ENCODE measurements at regions not wholly inside any gene's neighbourhood (a gene's known extent, or its start where the extent isn't known, plus 50 kb on each side); places are given as distances from the start of the nearest gene placed in this dataset.

GRCh38 chr3:176463610-176464009, 733.7 kb downstream of the TBL1XR1 start (continued):
- no peak for TF ChIP-seq ZNF512B (CRISPR knock-in tag; IDR thresholded peaks at IDR 0.05; ENCODE audit: borderline replicate concordance)
- TF ChIP-seq GLI4 (CRISPR knock-in tag; IDR thresholded peaks at IDR 0.05; ENCODE audit: borderline replicate concordance), result no peak

- H3K27ac ChIP-seq (ENCODE audit: extremely low read length, insufficient read depth, low read length), result no peak overlapping the region
- BruUV-seq (replicated peaks), result no TSS peak
- CTCF ChIA-PET (ENCODE audit: low intra/inter-chr PET ratio, low total read pairs), result no interaction called here
- ATAC-seq (no peak), DNase-seq (ENCODE audit: low spot score) (no peak), FAIRE-seq (no peak)
- H3K27me3 ChIP-seq (ENCODE audit: control insufficient read depth in 1 of 2, insufficient read depth in 2 of 2, low read length in 2 of 2), result no peaks in the 10 kb centered on the region
- peaks cover 26% of the 10 kb centered on the region for H3K9me3 ChIP-seq (ENCODE audit: low read length)
- H3K79me2 ChIP-seq (ENCODE audit: insufficient read depth, low read length), result no peaks in the 10 kb centered on the region
- no peaks in the 10 kb centered on the region for H3K36me3 ChIP-seq (replicated peaks in 1 of 2; ENCODE audit: control insufficient read depth in 1 of 2, insufficient read depth in 2 of 2, low read length in 2 of 2)
- no peaks in the 10 kb centered on the region for H3K4me1 ChIP-seq (ENCODE audit: insufficient read depth, low read length)
- H2AFZ ChIP-seq (ENCODE audit: low read length), result no peak overlapping the region
- no peak overlapping the region for H3K4me2 ChIP-seq (ENCODE audit: low read depth, low read length)
- WGBS (ENCODE audit: low lambda C conversion rate), result 24% methylated on average over 4 of the region's 4 CpGs
- no peak overlapping the region for H3K9ac ChIP-seq (ENCODE audit: insufficient read depth, low read depth, low read length)
- TF ChIP-seq ZNF569 (CRISPR knock-in tag; IDR thresholded peaks at IDR 0.05; ENCODE audit: borderline replicate concordance), result no peak
- intact Hi-C loops (cut with micrococcal nuclease; ENCODE audit: unreplicated experiment) (no loop called here), in situ Hi-C loops (cut with HindIII; ENCODE audit: extremely low pct_ligation_motif_present, low pct_unique_long_range_greater_than_20kb) (no loop called here)
- no peak overlapping the region for H3K4me3 ChIP-seq (replicated peaks in 1 of 3; ENCODE audit: insufficient read depth in 1 of 3, low read depth in 2 of 3, low read length in 3 of 3)
- H4K20me1 ChIP-seq (ENCODE audit: insufficient read depth, low read length), result no peaks in the 10 kb centered on the region
- POLR2A ChIA-PET, result no interaction called here
Observed at GRCh38 chr3:176447369-176447768, 749.9 kb downstream of the TBL1XR1 start.

GRCh38 chr3:176442326-176442725, 755.0 kb downstream of the TBL1XR1 start:
- DNase-seq (ENCODE audit: low spot score) (no peak), FAIRE-seq (no peak), ATAC-seq (no peak)
- H3K4me3 ChIP-seq (replicated peaks in 1 of 3; ENCODE audit: insufficient read depth in 1 of 3, low read depth in 2 of 3, low read length in 3 of 3), result no peak overlapping the region
- H4K20me1 ChIP-seq (ENCODE audit: insufficient read depth, low read length), result no peaks in the 10 kb centered on the region
- H3K27ac ChIP-seq (ENCODE audit: extremely low read length, insufficient read depth, low read length), result no peak overlapping the region
- H2AFZ ChIP-seq (ENCODE audit: low read length), result no peak overlapping the region
- in situ Hi-C loops (cut with HindIII; ENCODE audit: extremely low pct_ligation_motif_present, low pct_unique_long_range_greater_than_20kb) (no loop called here), intact Hi-C loops (cut with micrococcal nuclease; ENCODE audit: unreplicated experiment) (no loop called here)
- TF ChIP-seq ZNF33A (CRISPR knock-in tag; IDR thresholded peaks at IDR 0.05; ENCODE audit: borderline replicate concordance) (no peak), ZFP36 (IDR thresholded peaks at IDR 0.05; ENCODE audit: borderline replicate concordance, low read depth, low read length, partially characterized antibody) (no peak)
- no peaks in the 10 kb centered on the region; a peak in 1 of 5 replicates for H3K27me3 ChIP-seq (ENCODE audit: control insufficient read depth in 1 of 2, insufficient read depth in 2 of 2, low read length in 2 of 2)
- ChIA-PET POLR2A (no interaction called here), CTCF (ENCODE audit: low intra/inter-chr PET ratio, low total read pairs) (no interaction called here)
- H3K9ac ChIP-seq (ENCODE audit: insufficient read depth, low read depth, low read length), result no peak overlapping the region
- H3K9me3 ChIP-seq (ENCODE audit: low read length), result peaks cover 42% of the 10 kb centered on the region
- no TSS peak for BruUV-seq (replicated peaks)
- no peaks in the 10 kb centered on the region for H3K36me3 ChIP-seq (replicated peaks in 1 of 2; ENCODE audit: control insufficient read depth in 1 of 2, insufficient read depth in 2 of 2, low read length in 2 of 2)
- H3K79me2 ChIP-seq (ENCODE audit: insufficient read depth, low read length), result no peaks in the 10 kb centered on the region
- H3K4me1 ChIP-seq (ENCODE audit: insufficient read depth, low read length), result no peaks in the 10 kb centered on the region
- no peak overlapping the region for H3K4me2 ChIP-seq (ENCODE audit: low read depth, low read length)
